GM23338 (cell line): ENCODE measurements at regions not wholly inside any gene's neighbourhood (a gene's known extent, or its start where the extent isn't known, plus 50 kb on each side); places are given as distances from the start of the nearest gene placed in this dataset.

Experiments
- ATAC-seq: fragments of 200-7000 bp; cut with Tn5 transposase; 3 replicates; pipeline ENCODE4 v1.9.1; 2020
- DNase-seq: peaks from one replicate; pipeline ENCODE4 v3.0.0-alpha.2; 2015; ENCODE audit warnings: low spot score
- H2AFZ ChIP-seq: fragments of 200-600 bp; sonication (generic); 2 replicates; pipeline ENCODE4 v1.8.0; 2016; ENCODE audit warnings: antibody characterized with exemption, mild to moderate bottlenecking, moderate library complexity
- H3F3A ChIP-seq: fragments of 200-600 bp; sonication (generic); replicated peaks from 2 replicates; pipeline ENCODE4 v1.8.0; 2017; ENCODE audit warnings: antibody characterized with exemption, mixed run types, low read depth
- H3K27ac ChIP-seq: fragments of 200-600 bp; sonication (generic); 2 replicates; pipeline ENCODE4 v1.6.1; 2016; ENCODE audit warnings: low read depth
- H3K27me3 ChIP-seq: fragments of 200-600 bp; sonication (generic); 2 replicates; pipeline ENCODE4 v1.8.0; 2016; ENCODE audit warnings: mild to moderate bottlenecking, mixed run types, moderate library complexity; ENCODE audit not compliant: insufficient read depth
- H3K36me3 ChIP-seq: fragments of 200-600 bp; sonication (generic); 2 replicates; pipeline ENCODE4 v1.8.0; 2016; ENCODE audit warnings: mild to moderate bottlenecking; ENCODE audit not compliant: insufficient read depth
- H3K4me1 ChIP-seq: fragments of 200-600 bp; sonication (generic); 2 replicates; pipeline ENCODE4 v1.8.0; 2016; ENCODE audit warnings: mild to moderate bottlenecking, moderate library complexity; ENCODE audit not compliant: insufficient read depth
- H3K4me2 ChIP-seq: fragments of 200-600 bp; sonication (generic); 2 replicates; pipeline ENCODE4 v1.7.1; 2017; ENCODE audit warnings: mixed run types
- H3K4me3 ChIP-seq: fragments of 200-600 bp; sonication (generic); 2 replicates; pipeline ENCODE4 v1.6.1; 2016; ENCODE audit warnings: mixed run types
- H3K79me2 ChIP-seq: fragments of 200-600 bp; sonication (generic); replicated peaks from 2 replicates; pipeline ENCODE4 v1.8.0; 2017; ENCODE audit warnings: mild to moderate bottlenecking; ENCODE audit not compliant: insufficient read depth
- H3K9me2 ChIP-seq: fragments of 200-600 bp; sonication (generic); 2 replicates; pipeline ENCODE4 v1.8.0; 2017; ENCODE audit not compliant: insufficient read depth
- H4K20me1 ChIP-seq: fragments of 200-600 bp; sonication (generic); replicated peaks from 2 replicates; pipeline ENCODE4 v1.8.0; 2017; ENCODE audit warnings: mild to moderate bottlenecking; ENCODE audit not compliant: insufficient read depth
- H3K27ac Mint-ChIP-seq: 2 replicates; pipeline ENCODE4 v1.8.0; 2020; ENCODE audit warnings: inconsistent platforms, mild to moderate bottlenecking, moderate library complexity, mixed read lengths
- H3K27me3 Mint-ChIP-seq: 3 replicates; pipeline ENCODE4 v1.8.0; 2022; ENCODE audit warnings: low read depth, mild to moderate bottlenecking, moderate library complexity, mixed read lengths, inconsistent platforms; ENCODE audit not compliant: insufficient read depth, poor library complexity
- H3K36me3 Mint-ChIP-seq: 3 replicates; pipeline ENCODE4 v1.8.0; 2021; ENCODE audit warnings: low read depth, mild to moderate bottlenecking, inconsistent platforms, moderate library complexity, mixed read lengths
- H3K4me1 Mint-ChIP-seq: 3 replicates; pipeline ENCODE4 v1.8.0; 2020; ENCODE audit warnings: mild to moderate bottlenecking, inconsistent platforms, mixed read lengths
- H3K4me3 Mint-ChIP-seq: 3 replicates; pipeline ENCODE4 v1.8.0; 2021; ENCODE audit warnings: moderate library complexity, mild to moderate bottlenecking, inconsistent platforms, mixed read lengths
- H3K9me3 Mint-ChIP-seq: 3 replicates; pipeline ENCODE4 v1.8.0; 2020; ENCODE audit warnings: moderate library complexity, mild to moderate bottlenecking, inconsistent platforms, mixed read lengths
- CREB1 ChIP-seq: fragments of 250-450 bp; sonication (Bioruptor Pico); IDR thresholded peaks from 2 replicates; pipeline ENCODE4 v1.5.0; 2020; ENCODE audit warnings: low read depth, mild to moderate bottlenecking, moderate library complexity
- CTCF ChIP-seq, 2 experiments: fragments of 200-600 bp in 1 of 2; sonication (generic) in 1 of 2; conservative IDR thresholded peaks; 2 replicates each; pipeline versions ENCODE4 v1.5.1 to v1.6.1; 2016 to 2017; ENCODE audit warnings: antibody characterized with exemption in 2 of 2, low read depth in 2 of 2, mild to moderate bottlenecking in 2 of 2, moderate library complexity in 1 of 2
- ETS1 ChIP-seq: IDR thresholded peaks from 2 replicates; pipeline ENCODE4 v1.6.1; 2016; ENCODE audit warnings: antibody characterized with exemption
- EZH2 ChIP-seq: fragments of 200-600 bp; sonication (generic); IDR thresholded peaks from one replicate; pipeline ENCODE4 v1.8.0; 2017; ENCODE audit warnings: antibody characterized with exemption, mild to moderate bottlenecking, low read depth; ENCODE audit not compliant: unreplicated experiment
- EZH2phosphoT487 ChIP-seq: fragments of 200-600 bp; sonication (generic); IDR thresholded peaks from one replicate; pipeline ENCODE4 v1.8.1; 2018; ENCODE audit warnings: antibody characterized with exemption; ENCODE audit not compliant: unreplicated experiment
- JUNB ChIP-seq: IDR thresholded peaks from one replicate; pipeline ENCODE4 v1.6.1; 2016; ENCODE audit warnings: antibody characterized with exemption; ENCODE audit not compliant: unreplicated experiment
- NANOG ChIP-seq: IDR thresholded peaks from 2 replicates; pipeline ENCODE4 v1.6.1; 2016; ENCODE audit warnings: antibody characterized with exemption, borderline replicate concordance
- POLR2AphosphoS5 ChIP-seq: IDR thresholded peaks from 2 replicates; pipeline ENCODE4 v1.6.1; 2016; ENCODE audit warnings: antibody characterized with exemption, low read depth
- REST ChIP-seq: IDR thresholded peaks from one replicate; pipeline ENCODE4 v1.6.1; 2018; ENCODE audit warnings: antibody characterized with exemption; ENCODE audit not compliant: unreplicated experiment
- STAT1 ChIP-seq: IDR thresholded peaks from one replicate; pipeline ENCODE4 v1.6.1; 2016; ENCODE audit warnings: antibody characterized with exemption; ENCODE audit not compliant: unreplicated experiment
- ZNF114 ChIP-seq: fragments of 250-450 bp; sonication (Bioruptor Pico); IDR thresholded peaks from 2 replicates; pipeline ENCODE4 v1.5.0; 2020; ENCODE audit warnings: mild to moderate bottlenecking, moderate library complexity
- ZNF331 ChIP-seq: fragments of 250-450 bp; sonication (Bioruptor Pico); IDR thresholded peaks from 2 replicates; pipeline ENCODE4 v1.5.0; 2020; ENCODE audit warnings: low read depth, mild to moderate bottlenecking, moderate library complexity
- ZNF462 ChIP-seq: fragments of 250-450 bp; sonication (Bioruptor Pico); IDR thresholded peaks from 2 replicates; pipeline ENCODE4 v1.5.0; 2020; ENCODE audit warnings: mild to moderate bottlenecking, moderate library complexity

- Histone ChIP-seq H3K4me1 (no peaks in the 10 kb centered on the region), H4K20me1 (no peaks in the 10 kb centered on the region), H3K27ac (no peak overlapping the region), H3K4me2 (no peak overlapping the region), H3K9me2 (peaks cover 2% of the 10 kb centered on the region), H2AFZ (peak overlapping the region; percentile 52), H3K36me3 (no peaks in the 10 kb centered on the region), H3K4me3 (no peak overlapping the region), H3F3A (no peaks in the 10 kb centered on the region), H3K79me2 (no peaks in the 10 kb centered on the region), H3K27me3 (no peaks in the 10 kb centered on the region)
- no peak for ATAC-seq
- no peak for DNase-seq
- Mint-ChIP-seq H3K36me3 (no peaks in the 10 kb centered on the region), H3K9me3 (no peaks in the 10 kb centered on the region), H3K27me3 (peaks cover 3% of the 10 kb centered on the region), H3K4me3 (no peak overlapping the region), H3K27ac (no peak overlapping the region), H3K4me1 (no peaks in the 10 kb centered on the region)
- TF ChIP-seq ZNF462 (CRISPR knock-in tag) (no peak), CREB1 (CRISPR knock-in tag) (no peak), POLR2AphosphoS5 (no peak), CTCF (conservative IDR thresholded peaks at IDR 0.05; ENCODE audit: low read depth in 2 of 2) (no peak), STAT1 (no peak), REST (no peak), EZH2phosphoT487 (no peak), EZH2 (no peak), NANOG (no peak), ZNF114 (CRISPR knock-in tag) (no peak), JUNB (no peak), ETS1 (no peak), ZNF331 (CRISPR knock-in tag) (no peak)
These were observed 100.9 kb upstream of the TCF21 start for GRCh38 chr6:133787859-133788505.
